Stimulated activated CD4-positive, alpha-beta T cell treated with anti-CD3 and anti-CD28 coated beads, Interleukin-1b, Interleukin-23, amount 100 ng/mL, for 48 hours (primary cell): ENCODE measurements at regions not wholly inside any gene's neighbourhood (a gene's known extent, or its start where the extent isn't known, plus 50 kb on each side); places are given as distances from the start of the nearest gene placed in this dataset.

Experiments used
- DNase-seq: peaks from one replicate; pipeline ENCODE4 v3.0.0-alpha.2; 2020

GRCh38 chr16:79327836-79328235, 272.7 kb downstream of the MAF start:
- no peak for DNase-seq

- DNase-seq = no peak
These were observed 274.0 kb downstream of the MAF start for GRCh38 chr16:79326549-79326948.

- DNase-seq = no peak
These were observed 275.2 kb downstream of the MAF start for GRCh38 chr16:79325226-79325945.

- DNase-seq = no peak
These were observed 279.6 kb downstream of the MAF start for GRCh38 chr16:79320956-79321355.

- DNase-seq = no peak
These were observed 282.2 kb downstream of the MAF start for GRCh38 chr16:79318143-79318899.

- DNase-seq = no peak
These were observed 283.0 kb downstream of the MAF start for GRCh38 chr16:79317521-79317920.

GRCh38 chr16:79317026-79317425, 283.5 kb downstream of the MAF start:
- no peak for DNase-seq

- peak; percentile 86 for DNase-seq
These were observed 284.5 kb downstream of the MAF start for GRCh38 chr16:79316004-79316458.

- DNase-seq = no peak
These were observed 288.0 kb downstream of the MAF start for GRCh38 chr16:79312502-79312901.

GRCh38 chr16:79310710-79311109, 289.8 kb downstream of the MAF start:
- DNase-seq = no peak

- no peak for DNase-seq
These were observed 290.9 kb downstream of the MAF start for GRCh38 chr16:79309606-79310005.

- DNase-seq = no peak
These were observed 293.3 kb downstream of the MAF start for GRCh38 chr16:79307214-79307613.

- DNase-seq = no peak
These were observed 295.5 kb downstream of the MAF start for GRCh38 chr16:79305074-79305473.

- DNase-seq = no peak
These were observed 296.6 kb downstream of the MAF start for GRCh38 chr16:79303959-79304387.

GRCh38 chr16:79303206-79303605, 297.3 kb downstream of the MAF start:
- no peak for DNase-seq

GRCh38 chr16:79302731-79303130, 297.8 kb downstream of the MAF start:
- DNase-seq = no peak

- no peak for DNase-seq
These were observed 299.5 kb downstream of the MAF start for GRCh38 chr16:79301051-79301450.

- DNase-seq = no peak
These were observed 301.4 kb downstream of the MAF start for GRCh38 chr16:79298894-79299799.

GRCh38 chr16:79298476-79298875, 302.1 kb downstream of the MAF start:
- no peak for DNase-seq

- DNase-seq = no peak
These were observed 302.7 kb downstream of the MAF start for GRCh38 chr16:79297805-79298204.

GRCh38 chr16:79297296-79297695, 303.2 kb downstream of the MAF start:
- no peak for DNase-seq

GRCh38 chr16:79296491-79296890, 304.0 kb downstream of the MAF start:
- no peak for DNase-seq

- DNase-seq = no peak
These were observed 304.8 kb downstream of the MAF start for GRCh38 chr16:79295746-79296145.
